HG03025 (cell line): ENCODE measurements at regions not wholly inside any gene's neighbourhood (a gene's known extent, or its start where the extent isn't known, plus 50 kb on each side); places are given as distances from the start of the nearest gene placed in this dataset.
"Not testable (repeated sequence)": the region's sequence is repeated elsewhere in the genome, so short reads cannot be mapped to it uniquely, and the experiment has no call there.

Source experiments
- ATAC-seq: cut with Tn5 transposase; IDR thresholded peaks from one replicate; pipeline ENCODE4 v1.9.1; 2021; ENCODE audit warnings: mild to moderate bottlenecking, moderate library complexity; ENCODE audit not compliant: unreplicated experiment, low FRiP score

GRCh38 chr1:55517036-55517435, 301.9 kb upstream of the USP24 start:
- no peak for ATAC-seq

DNA sequence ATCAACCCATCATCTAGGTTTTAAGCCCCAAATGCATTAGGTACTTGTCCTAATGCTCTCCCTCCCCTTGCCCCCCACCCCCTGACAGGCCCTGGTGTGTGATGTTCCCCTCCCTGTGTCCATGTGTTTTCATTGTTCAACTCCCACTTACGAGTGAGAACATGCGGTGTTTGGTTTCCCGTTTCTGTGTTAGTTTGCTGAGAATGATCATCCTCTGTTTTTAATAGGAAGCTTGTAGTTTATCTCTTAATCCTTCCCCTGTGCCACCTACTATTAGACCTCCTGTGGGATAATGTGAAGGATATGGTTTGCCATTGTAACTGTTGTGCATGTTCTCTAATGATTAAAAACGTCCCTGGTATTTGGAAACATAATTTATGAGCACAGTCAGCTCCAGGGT, 299.4 kb upstream of the USP24 start:
- ATAC-seq, result not testable (repeated sequence)

DNA sequence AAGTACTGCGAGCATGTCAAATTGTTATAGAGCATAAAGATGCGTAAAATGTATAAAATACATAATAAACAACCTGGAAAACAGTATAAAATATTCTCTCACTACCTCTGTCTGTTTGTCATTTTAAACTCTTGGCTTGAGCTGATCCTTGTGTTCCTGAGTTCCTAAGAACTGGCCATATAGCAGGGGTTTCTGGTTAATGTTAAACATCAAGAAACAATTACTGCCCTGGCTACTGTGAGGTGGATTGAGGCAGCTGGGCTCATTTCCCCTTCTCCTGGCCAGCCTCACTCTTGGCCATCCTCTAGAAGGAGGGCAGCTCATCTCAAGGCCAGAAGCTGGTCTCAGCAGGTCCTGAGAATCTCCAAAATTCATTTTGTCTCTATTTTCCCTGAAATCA, 297.3 kb upstream of the USP24 start:
- ATAC-seq, result no peak

GRCh38 chr1:55507578-55507931, 292.4 kb upstream of the USP24 start:
- no peak for ATAC-seq

DNA sequence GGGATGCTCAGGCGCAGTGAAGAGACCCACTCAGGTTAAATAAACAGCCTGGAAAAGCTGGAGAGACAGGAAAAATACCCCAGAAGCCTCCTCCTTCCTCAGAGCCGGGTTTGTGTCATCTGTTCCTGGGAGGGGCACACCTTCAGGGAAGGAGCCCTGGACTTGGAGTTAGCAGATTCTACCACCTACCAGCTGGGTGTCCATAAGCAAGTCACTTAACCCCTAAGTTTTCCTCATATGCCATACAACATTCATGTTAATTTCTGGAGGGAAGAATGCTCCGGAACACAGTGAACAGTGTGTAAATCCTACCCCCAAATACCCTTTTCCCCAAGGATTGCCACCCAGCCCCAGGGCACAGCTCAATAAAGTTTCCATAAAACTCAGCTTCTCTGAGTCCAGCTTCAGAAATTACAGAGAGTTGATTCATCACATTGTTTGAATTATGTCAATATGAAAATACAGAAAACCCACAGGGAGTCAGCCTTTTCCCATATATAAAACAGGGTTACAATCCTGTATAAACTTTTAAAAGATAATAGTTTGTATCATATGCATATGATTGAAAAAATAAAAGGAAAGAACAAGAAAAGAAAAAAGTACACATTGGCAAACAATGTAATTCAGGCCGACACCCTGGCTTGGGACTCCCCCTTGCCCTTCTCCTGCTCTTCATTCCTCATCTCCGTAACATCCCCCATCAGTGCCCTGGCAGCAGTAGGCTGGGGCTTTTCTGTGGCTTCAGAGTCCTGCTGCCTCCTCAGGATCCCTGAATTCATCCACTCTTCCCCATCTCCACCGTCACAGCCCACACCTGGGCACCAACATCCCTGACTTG, 291.8 kb upstream of the USP24 start:
- no peak for ATAC-seq

DNA sequence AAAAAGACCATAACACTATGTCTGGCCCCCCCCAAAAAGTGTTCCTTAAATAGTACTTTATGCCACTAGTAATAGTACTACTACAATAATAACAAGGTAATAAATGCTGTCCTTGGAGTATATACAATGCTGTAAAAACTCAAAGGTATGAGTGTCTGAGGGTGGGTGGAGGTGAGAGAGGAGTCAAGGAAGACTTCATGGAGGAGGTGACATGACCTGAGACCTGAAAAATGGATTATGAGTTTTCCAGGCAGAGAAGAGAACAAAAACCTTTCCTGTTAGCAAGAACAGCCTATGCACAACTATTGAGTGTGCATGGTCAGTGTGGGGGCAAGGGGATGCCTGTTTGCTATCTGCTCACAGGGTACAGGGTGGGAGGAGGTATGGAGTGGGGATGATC, 290.2 kb upstream of the USP24 start:
- no peak for ATAC-seq

GRCh38 chr1:55504306-55504731, 289.2 kb upstream of the USP24 start:
- ATAC-seq, result no peak

- no peak for ATAC-seq
Observed at GRCh38 chr1:55503663-55504305, 288.6 kb upstream of the USP24 start.

GRCh38 chr1:55500601-55501000, 285.4 kb upstream of the USP24 start:
- ATAC-seq, result no peak

GRCh38 chr1:55490547-55490946, 275.4 kb upstream of the USP24 start:
- ATAC-seq, result no peak

- ATAC-seq, result no peak
Observed at GRCh38 chr1:55484173-55484572, 269.0 kb upstream of the USP24 start.

DNA sequence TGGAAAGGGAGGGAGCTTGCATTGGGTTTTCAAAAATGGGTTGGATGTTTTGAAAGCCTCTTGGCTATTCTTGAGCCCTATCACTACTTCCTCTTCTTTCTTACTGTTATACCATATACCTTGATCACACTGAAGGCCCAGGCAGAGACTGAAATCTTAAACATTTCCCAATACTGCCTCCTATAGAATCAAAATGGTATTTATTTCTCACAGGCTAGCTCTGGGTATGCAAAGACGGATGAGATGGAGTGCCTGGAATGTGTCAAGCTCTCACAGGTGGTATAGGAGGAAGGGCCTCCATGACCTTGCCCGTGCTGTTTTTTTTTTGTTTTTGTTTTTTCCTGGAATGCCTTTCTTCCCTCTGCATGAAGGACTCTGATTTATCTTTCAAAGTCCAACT, 268.4 kb upstream of the USP24 start:
- ATAC-seq, result no peak

GRCh38 chr1:55481634-55482033, 266.5 kb upstream of the USP24 start:
- no peak for ATAC-seq

DNA sequence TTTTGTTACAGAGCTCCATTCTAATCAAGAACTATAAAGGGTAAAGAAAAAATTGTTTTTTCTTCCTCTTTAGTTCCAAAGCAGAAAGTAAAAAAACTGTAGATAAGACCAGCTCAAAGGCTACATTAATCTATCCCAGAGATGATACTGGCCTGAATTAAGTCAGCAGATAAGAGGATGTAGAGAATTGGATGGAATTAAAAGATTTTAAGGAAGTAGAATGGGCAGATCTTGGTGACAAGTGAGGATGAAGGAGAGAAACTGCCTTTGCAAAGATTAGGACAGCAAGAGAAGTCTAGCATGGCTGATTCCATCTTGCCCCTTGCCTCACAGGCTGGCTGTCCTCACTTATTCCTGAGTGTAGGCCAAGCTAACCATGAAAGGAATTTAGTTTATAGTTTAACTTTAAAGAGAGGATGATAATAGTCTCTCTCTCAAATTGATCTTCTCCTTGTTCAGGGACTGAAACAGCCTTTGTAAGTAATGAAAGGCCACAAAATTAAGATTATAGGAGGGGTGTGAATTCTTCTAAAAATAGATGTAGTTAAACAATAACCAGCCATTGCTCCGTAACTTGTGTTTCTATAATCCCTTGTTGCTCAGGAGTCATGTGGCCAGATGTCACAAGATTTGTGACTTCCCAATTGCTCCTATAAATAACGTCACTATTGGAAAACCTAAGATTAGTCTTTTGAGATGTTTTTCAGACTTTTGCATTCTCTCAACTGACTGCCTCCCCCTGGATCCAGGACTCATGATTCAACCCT, 265.0 kb upstream of the USP24 start:
- no peak for ATAC-seq

- no peak for ATAC-seq
Observed at GRCh38 chr1:55478742-55479141, 263.6 kb upstream of the USP24 start.

DNA sequence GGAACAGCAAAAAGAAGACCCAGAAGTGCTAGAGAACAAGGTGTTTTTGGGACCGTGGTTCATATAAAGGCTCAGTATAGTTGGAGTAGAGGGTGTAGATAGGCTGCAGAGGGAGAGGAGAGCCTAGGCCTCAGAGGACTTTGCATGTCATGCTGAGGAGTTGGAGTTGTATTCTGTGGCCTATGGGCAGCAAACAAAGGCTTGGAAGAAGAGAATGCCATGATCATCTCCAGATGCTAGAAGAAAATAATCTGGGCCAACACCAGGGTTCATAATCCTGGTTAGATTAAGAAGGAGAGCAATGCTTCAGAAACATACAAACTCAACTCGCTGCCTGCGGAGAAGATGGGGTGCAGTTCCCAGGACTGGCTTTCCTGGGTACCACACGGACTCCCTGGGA, 262.8 kb upstream of the USP24 start:
- ATAC-seq, result no peak

DNA sequence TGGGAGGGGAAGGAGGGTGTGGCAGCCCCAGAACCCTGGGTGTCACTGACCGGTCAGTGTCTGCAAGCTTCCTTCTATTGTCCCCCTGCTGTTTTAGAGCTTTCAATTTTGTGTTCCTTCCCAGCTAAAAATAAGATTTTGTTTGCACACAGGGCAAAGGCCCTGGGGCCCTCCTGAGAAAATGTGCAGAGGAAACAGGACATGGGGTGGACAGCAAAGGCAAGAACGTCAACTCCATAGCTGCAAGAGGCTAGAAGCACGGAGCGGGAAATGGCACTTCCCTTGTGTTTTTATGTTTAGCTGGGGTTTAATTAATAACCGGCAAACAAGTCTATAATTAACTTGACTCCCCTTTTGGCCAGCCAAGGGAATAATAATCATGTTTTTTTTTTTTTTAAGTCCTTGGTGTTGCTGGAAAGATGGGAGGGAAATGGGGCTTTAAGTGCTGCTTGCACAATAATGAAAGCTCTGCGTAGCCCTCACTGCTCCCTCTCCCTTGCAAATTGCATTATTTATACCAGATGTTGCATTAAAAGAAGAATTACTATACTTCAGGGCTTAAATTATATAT, 261.4 kb upstream of the USP24 start:
- ATAC-seq, result no peak

DNA sequence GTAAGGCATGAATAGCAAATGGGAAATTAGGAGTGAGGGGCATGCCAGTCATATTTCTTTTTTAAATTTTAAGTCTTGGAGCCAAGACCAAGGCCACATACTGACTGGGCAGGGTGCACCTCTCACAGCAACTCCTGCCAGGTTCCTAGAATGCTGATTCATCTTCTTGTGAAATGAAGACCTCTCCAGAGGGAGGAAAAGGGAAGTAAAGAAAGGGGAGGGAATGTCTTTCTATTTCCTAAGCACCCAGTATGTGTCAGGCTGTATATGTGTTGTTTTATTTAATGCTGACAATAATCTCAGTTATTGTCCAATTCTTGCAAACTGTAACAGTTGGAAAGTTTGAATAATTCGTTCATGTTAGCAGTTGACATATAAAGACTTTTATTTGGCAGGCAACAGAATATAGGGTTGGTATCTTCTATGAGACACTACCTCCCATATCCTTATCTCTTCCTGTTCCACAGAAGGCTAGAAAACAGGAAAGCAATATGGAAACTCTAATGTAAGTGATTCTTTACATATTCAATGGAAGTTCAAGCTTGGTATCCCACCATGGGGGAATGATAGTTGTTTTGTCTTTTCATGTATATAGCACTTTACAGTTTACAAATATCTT, 259.1 kb upstream of the USP24 start:
- ATAC-seq, result no peak

DNA sequence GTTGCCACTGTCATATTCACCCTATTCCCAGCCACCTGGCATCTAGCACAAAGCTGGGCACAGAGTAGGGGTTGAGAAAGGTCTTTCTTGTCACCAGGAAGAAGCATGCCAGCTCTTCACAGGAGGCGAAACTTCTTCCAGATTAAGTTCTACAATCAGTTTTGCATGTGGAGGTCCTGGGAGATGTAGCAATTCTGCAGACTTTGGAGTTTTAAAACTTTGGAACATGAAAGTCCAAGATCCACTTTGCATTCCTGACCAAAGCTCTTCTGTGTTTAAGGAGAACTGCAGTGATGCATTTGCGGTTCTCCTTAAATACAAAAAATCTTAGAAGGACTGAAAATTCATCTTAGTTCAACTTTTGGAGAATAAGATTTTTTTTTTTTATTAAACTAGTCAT, 258.5 kb upstream of the USP24 start:
- no peak for ATAC-seq

GRCh38 chr1:55472784-55473183, 257.6 kb upstream of the USP24 start:
- ATAC-seq, result no peak

DNA sequence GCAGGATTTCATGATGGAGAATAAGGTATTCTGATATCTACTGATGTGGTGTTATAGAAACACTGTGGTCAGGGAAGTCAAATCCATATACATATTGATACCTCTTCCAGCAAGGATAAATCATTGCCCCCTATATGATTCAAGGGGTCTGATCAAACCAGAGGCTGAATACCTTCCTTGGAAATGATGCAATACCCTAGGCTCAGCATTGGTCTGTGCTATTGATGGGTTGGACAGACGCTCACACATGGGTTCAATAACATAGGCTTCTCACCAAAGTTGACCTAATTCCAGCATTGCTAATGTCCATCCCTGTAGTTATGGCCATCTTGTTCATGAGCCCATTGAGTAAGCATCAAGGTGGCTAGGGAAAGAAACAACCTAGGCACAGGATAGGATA, 257.0 kb upstream of the USP24 start:
- ATAC-seq, result no peak
